ENCODE measurements at regions not wholly inside any gene's neighbourhood (a gene's known extent, or its start where the extent isn't known, plus 50 kb on each side); places are given as distances from the start of the nearest gene placed in this dataset.

DNA sequence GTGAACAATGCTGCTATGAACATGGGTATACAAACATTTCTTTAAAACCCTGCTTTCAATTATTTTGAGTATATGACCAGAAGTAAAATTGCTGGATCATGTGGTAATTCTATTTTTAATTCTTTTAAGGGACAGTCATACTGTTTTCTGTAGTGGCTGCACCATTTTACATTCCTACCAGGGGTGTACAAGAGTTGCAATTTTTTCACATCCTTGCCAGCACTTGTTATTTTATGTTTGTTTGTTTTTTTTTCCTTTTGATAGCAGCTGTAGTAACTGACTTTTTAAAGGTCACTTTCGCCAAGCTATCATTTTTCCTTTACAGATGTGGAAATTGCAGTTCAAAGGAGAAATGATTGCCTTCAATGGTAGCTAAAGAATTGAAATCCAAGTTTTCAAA, 99.5 kb downstream of the GPR85 start:
- no peak overlapping the region for H3K4me3 ChIP-seq
- WGBS, 2 donors (ENCODE audit: low coverage in 1 of 2), result 100% methylated on average over 1 of the region's 1 CpG
- TF ChIP-seq EP300 (IDR thresholded peaks at IDR 0.05) (no peak), POLR2A (IDR thresholded peaks at IDR 0.05) (no peak), POLR2AphosphoS5 (IDR thresholded peaks at IDR 0.05) (no peak)
- TF ChIP-seq, protein P1, sequence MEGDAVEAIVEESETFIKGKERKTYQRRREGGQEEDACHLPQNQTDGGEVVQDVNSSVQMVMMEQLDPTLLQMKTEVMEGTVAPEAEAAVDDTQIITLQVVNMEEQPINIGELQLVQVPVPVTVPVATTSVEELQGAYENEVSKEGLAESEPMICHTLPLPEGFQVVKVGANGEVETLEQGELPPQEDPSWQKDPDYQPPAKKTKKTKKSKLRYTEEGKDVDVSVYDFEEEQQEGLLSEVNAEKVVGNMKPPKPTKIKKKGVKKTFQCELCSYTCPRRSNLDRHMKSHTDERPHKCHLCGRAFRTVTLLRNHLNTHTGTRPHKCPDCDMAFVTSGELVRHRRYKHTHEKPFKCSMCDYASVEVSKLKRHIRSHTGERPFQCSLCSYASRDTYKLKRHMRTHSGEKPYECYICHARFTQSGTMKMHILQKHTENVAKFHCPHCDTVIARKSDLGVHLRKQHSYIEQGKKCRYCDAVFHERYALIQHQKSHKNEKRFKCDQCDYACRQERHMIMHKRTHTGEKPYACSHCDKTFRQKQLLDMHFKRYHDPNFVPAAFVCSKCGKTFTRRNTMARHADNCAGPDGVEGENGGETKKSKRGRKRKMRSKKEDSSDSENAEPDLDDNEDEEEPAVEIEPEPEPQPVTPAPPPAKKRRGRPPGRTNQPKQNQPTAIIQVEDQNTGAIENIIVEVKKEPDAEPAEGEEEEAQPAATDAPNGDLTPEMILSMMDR (IDR thresholded peaks at IDR 0.05), result no peak
- H3K27ac ChIP-seq, result no peak overlapping the region
- ATAC-seq, result no peak
- no peaks in the 10 kb centered on the region for H3K36me3 ChIP-seq
- no peaks in the 10 kb centered on the region for H3K4me1 ChIP-seq
- H3K27me3 ChIP-seq, result no peaks in the 10 kb centered on the region
- no peaks in the 10 kb centered on the region for H3K9me3 ChIP-seq

DNA sequence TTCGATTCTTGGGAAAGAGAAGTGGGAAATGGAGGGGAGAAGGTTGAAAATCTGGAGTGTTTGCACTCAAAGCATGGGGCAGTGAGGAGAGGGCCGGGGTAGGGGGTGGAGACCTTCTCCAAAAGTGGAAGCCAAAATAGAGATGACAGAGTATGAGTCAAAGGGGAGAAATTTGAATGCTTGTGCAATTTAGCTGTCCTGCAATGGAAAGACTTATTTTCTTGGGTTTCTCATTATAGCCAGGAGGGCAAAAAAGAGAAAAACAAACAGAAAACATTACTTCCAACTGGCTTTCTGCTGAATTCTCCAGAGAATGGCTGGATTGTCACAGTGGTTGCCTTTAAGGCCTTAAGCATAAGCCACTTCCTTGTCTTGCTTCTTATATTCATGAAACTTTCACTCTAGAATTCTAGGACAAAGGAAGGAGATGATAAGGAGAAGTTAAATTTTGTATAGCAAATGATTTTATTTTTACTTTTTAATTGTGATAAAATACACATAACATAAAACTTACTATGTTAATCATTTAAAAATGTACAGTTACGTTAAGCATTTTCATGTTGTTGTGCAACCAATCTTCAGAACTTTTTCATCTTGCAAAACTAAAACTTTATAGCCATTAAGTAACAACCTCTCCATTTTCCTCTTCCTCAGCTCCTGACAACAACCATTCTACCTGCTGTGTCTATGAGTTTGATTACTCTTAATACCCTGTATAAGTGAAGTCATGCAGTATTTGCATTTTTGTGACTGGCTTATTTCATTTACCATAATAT, 100.2 kb downstream of the GPR85 start:
- H3K27ac ChIP-seq, result no peak overlapping the region
- ATAC-seq, result no peak
- no peak overlapping the region for H3K4me3 ChIP-seq

DNA sequence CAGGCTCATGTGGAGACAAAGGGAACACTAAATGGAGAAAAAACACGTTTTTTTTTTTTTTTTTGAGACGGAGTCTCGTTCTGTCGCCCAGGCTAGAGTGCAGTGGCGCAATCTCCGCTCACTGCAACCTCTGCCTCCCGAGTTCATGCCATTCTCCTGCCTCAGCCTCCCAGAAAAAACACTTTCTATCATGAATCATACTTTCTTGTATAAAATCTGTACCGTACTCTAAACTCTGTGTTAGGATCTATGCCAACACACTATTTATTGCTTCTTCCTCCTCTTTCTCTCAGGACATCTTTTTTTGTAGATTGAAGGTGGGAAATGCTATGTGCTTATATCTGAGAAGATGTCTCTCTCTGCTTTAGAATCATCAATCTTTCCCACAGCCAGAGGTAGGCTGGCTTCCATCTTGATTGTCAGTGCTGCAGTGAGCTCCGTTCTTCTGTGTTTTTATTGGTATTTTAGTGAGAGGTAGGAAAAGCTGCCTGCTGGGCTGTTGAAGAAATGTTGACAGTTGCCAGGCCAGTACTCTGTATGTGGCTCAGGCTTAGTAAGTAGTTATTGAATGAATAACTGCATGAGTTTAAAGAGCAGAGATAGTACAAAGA, 101.1 kb downstream of the GPR85 start:
- Histone ChIP-seq H3K9me3 (no peaks in the 10 kb centered on the region), H3K27ac (no peak overlapping the region), H3K4me3 (no peak overlapping the region), H3K36me3 (no peaks in the 10 kb centered on the region), H3K27me3 (no peaks in the 10 kb centered on the region), H3K4me1 (no peaks in the 10 kb centered on the region)
- WGBS, 2 donors (ENCODE audit: low coverage in 1 of 2), result 25 to 27% methylated on average over 9 of the region's 9 CpGs
- no peak for ATAC-seq
- TF ChIP-seq, protein P1 (IDR thresholded peaks at IDR 0.05), result no peak

More for the DNA sequence above, 100.2 kb downstream of the GPR85 start:
- H3K36me3 ChIP-seq, result no peaks in the 10 kb centered on the region
- no peaks in the 10 kb centered on the region for H3K4me1 ChIP-seq
- H3K27me3 ChIP-seq, result no peaks in the 10 kb centered on the region
- WGBS, 2 donors (ENCODE audit: low coverage in 1 of 2), result 39 to 40% methylated on average over 3 of the region's 3 CpGs
- H3K9me3 ChIP-seq, result no peaks in the 10 kb centered on the region
- no peak for TF ChIP-seq POLR2A (IDR thresholded peaks at IDR 0.05)
- TF ChIP-seq EP300 (IDR thresholded peaks at IDR 0.05), result no peak
- TF ChIP-seq, protein P1 (IDR thresholded peaks at IDR 0.05), result no peak
- TF ChIP-seq POLR2AphosphoS5 (IDR thresholded peaks at IDR 0.05), result no peak

DNA sequence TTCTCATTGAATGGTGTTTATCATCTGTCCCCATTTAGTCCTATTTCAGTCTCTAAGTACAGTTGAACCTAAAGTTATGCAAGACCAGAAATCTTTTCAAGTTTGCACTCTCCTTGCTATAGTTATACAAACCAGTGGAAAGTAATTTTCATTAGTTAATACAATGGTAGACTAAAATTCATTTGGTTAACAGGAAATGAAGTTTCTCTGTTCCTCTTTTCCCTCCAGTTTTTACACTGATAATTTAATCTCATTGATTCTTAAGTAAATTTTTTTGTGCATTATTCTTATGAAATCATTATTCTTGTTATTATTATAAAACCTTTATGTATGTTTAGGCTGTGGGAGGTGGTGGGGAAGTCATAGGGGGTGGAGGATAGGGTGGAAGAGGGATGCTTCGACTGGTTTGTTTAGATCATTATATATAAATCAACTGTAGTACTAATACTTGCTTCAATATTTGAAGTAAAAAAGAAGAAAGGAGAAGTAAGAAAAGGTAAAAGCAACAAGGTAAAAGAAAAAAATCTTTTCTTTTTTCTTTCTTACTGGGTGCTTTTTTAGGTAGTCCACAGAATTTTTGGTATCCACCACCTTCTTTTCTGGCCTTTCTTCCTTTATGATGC, 104.1 kb downstream of the GPR85 start:
- Histone ChIP-seq H3K4me3 (no peak overlapping the region), H3K9me3 (no peaks in the 10 kb centered on the region), H3K27ac (no peak overlapping the region), H3K4me1 (no peaks in the 10 kb centered on the region), H3K36me3 (no peaks in the 10 kb centered on the region), H3K27me3 (no peaks in the 10 kb centered on the region)
- TF ChIP-seq POLR2AphosphoS5 (IDR thresholded peaks at IDR 0.05) (no peak), EP300 (IDR thresholded peaks at IDR 0.05) (no peak), POLR2A (IDR thresholded peaks at IDR 0.05) (no peak)
- TF ChIP-seq, protein P1 (IDR thresholded peaks at IDR 0.05), result no peak
- WGBS, 2 donors (ENCODE audit: low coverage in 1 of 2), result 8 to 20% methylated on average over 1 of the region's 1 CpG
- ATAC-seq, result no peak

Measured in gastroesophageal sphincter (tissue), 4 donors.